Stimulated activated naive B cell treated with anti-CD40 and anti-IgM and Interleukin-4, amounts not matched to agents 10 μg/mL and 1 μg/mL and 100 μg/mL, for 72 hours (primary cell): ENCODE measurements at regions not wholly inside any gene's neighbourhood (a gene's known extent, or its start where the extent isn't known, plus 50 kb on each side); places are given as distances from the start of the nearest gene placed in this dataset.
"Not testable (repeated sequence)": the region's sequence is repeated elsewhere in the genome, so short reads cannot be mapped to it uniquely, and the experiment has no call there.

Experiments
- ATAC-seq, 2 donors: fragments of 150-1000 bp; cut with Tn5 transposase; replicated peaks; 2 replicates each; pipeline ENCODE4 v1.10.0; 2021; ENCODE audit warnings: moderate library complexity in 1 of 2
- DNase-seq: peaks from one replicate; pipeline ENCODE4 v3.0.0; 2021
- H3K27ac Mint-ChIP-seq: one replicate; pipeline ENCODE4 v1.8.0; 2022; ENCODE audit warnings: mild to moderate bottlenecking, mixed read lengths
- H3K27me3 Mint-ChIP-seq, 2 donors: one replicate each; pipeline ENCODE4 v1.8.0; 2022; ENCODE audit warnings: mixed read lengths in 2 of 2
- H3K36me3 Mint-ChIP-seq, 2 donors: one replicate each; pipeline ENCODE4 v1.8.0; 2022; ENCODE audit warnings: mixed read lengths in 2 of 2, mild to moderate bottlenecking in 1 of 2
- H3K4me1 Mint-ChIP-seq, 2 donors: one replicate each; pipeline ENCODE4 v1.8.0; 2022; ENCODE audit warnings: mixed read lengths in 2 of 2, mild to moderate bottlenecking in 1 of 2
- H3K4me3 Mint-ChIP-seq, 2 donors: one replicate each; pipeline ENCODE4 v1.8.0; 2022; ENCODE audit warnings: mild to moderate bottlenecking in 2 of 2, mixed read lengths in 2 of 2, moderate library complexity in 1 of 2
- H3K9me3 Mint-ChIP-seq, 2 donors: one replicate each; pipeline ENCODE4 v1.8.0; 2022; ENCODE audit warnings: mixed read lengths in 2 of 2, mild to moderate bottlenecking in 1 of 2

DNA sequence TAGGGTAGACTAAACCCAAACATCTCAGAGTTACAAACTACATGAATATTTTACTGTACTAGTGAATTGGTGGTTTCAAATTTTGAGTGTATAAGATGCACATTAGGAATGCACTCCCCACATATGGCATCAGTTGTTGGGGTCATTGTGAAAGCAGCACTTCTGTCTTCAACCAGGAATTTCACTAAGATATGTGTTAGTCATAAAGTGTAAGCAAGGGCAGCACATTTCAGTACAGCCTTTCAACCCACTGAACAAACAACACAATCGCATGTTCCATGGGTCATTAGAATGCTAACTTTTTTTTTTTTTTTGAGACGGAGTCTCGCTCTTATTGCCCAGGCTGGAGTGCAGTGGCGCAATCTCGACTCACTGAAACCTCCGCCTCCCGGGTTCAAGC lies 164.1 kb upstream of the MAP2 start:
- no peaks in the 10 kb centered on the region for H3K36me3 Mint-ChIP-seq

GRCh38 chr2:209260281-209260680 lies 163.6 kb upstream of the MAP2 start:
- Mint-ChIP-seq H3K36me3 (no peaks in the 10 kb centered on the region), H3K27me3 (no peaks in the 10 kb centered on the region), H3K4me3 (no peak overlapping the region), H3K9me3 (peaks cover 0 to under 1% of the 10 kb centered on the region in 2 donors), H3K4me1 (no peaks in the 10 kb centered on the region), H3K27ac (no peak overlapping the region)
- ATAC-seq (no peak), DNase-seq (no peak)

More for the DNA sequence above, 164.1 kb upstream of the MAP2 start:
- no peaks in the 10 kb centered on the region for H3K4me1 Mint-ChIP-seq
- H3K27ac Mint-ChIP-seq = no peak overlapping the region
- no peak overlapping the region for H3K4me3 Mint-ChIP-seq
- ATAC-seq = no peak
- H3K9me3 Mint-ChIP-seq = no peaks in the 10 kb centered on the region
- DNase-seq = no peak
- H3K27me3 Mint-ChIP-seq = no peaks in the 10 kb centered on the region

GRCh38 chr2:209261366-209262053 lies 162.3 kb upstream of the MAP2 start:
- not testable (repeated sequence) for H3K4me1 Mint-ChIP-seq, H3K9me3 Mint-ChIP-seq, H3K36me3 Mint-ChIP-seq, ATAC-seq, H3K4me3 Mint-ChIP-seq, DNase-seq, H3K27ac Mint-ChIP-seq, H3K27me3 Mint-ChIP-seq

DNA sequence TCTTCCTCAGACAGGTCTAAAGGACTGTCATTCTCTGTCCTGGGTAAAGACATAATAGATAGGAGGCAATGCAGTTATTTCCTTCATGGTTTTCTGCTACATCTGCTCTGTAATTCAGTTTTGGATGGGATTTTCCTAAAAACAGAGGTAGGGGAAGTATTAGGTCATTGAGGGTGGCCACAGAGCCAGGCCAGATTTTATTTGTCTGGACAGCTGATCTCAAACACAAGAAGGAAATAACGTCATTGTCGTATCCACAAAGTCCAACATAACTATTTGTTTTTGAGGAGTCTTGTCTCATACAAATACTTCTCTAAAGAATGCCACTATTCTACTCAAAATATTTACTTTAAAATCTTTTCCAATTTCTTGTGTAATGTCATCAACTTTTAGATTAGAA lies 154.8 kb upstream of the MAP2 start:
- Mint-ChIP-seq H3K27ac (no peak overlapping the region), H3K4me1 (no peaks in the 10 kb centered on the region)
- DNase-seq = no peak

DNA sequence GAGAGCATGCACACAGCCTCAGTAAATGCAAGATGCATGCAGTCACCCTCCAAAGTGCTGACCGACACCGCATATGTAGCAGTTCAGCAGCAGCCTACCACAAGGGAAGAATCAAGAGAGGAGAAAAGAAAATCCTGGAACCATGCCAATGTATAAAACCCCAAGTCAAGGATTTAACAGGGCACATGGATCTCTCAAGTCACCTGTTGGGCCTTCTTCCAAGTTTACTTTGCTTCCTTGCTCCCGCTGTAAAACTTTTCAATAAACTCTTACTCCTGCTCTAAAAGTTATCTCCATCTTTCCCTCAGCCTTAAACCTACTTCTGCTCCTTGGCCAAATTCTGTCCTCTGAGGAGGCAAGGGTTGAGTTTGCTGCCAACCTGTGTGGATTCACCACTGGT lies 147.8 kb upstream of the MAP2 start:
- Mint-ChIP-seq H3K36me3 (no peaks in the 10 kb centered on the region), H3K4me3 (no peak overlapping the region), H3K4me1 (no peaks in the 10 kb centered on the region), H3K9me3 (peaks cover 0 to 2% of the 10 kb centered on the region in 2 donors), H3K27ac (no peak overlapping the region), H3K27me3 (no peaks in the 10 kb centered on the region)
- ATAC-seq (no peak), DNase-seq (no peak)

More for the DNA sequence above, 154.8 kb upstream of the MAP2 start:
- ATAC-seq = no peak
- H3K36me3 Mint-ChIP-seq = no peaks in the 10 kb centered on the region
- no peak overlapping the region for H3K4me3 Mint-ChIP-seq
- peaks cover 0 to 3% of the 10 kb centered on the region in 2 donors for H3K9me3 Mint-ChIP-seq
- H3K27me3 Mint-ChIP-seq = no peaks in the 10 kb centered on the region

GRCh38 chr2:209277444-209277843 lies 146.4 kb upstream of the MAP2 start:
- Mint-ChIP-seq H3K27me3 (no peaks in the 10 kb centered on the region), H3K9me3 (peaks cover 0 to 2% of the 10 kb centered on the region in 2 donors), H3K27ac (no peak overlapping the region), H3K36me3 (no peaks in the 10 kb centered on the region), H3K4me3 (no peak overlapping the region), H3K4me1 (no peaks in the 10 kb centered on the region)
- DNase-seq = no peak
- ATAC-seq = no peak

- H3K4me3 Mint-ChIP-seq = no peak overlapping the region
- H3K27ac Mint-ChIP-seq = no peak overlapping the region
- no peaks in the 10 kb centered on the region for H3K27me3 Mint-ChIP-seq
- H3K36me3 Mint-ChIP-seq = no peaks in the 10 kb centered on the region
- no peaks in the 10 kb centered on the region for H3K9me3 Mint-ChIP-seq
- H3K4me1 Mint-ChIP-seq = no peaks in the 10 kb centered on the region
- DNase-seq (no peak), ATAC-seq (no peak)
These were observed 125.2 kb upstream of the MAP2 start for GRCh38 chr2:209298601-209299000.

DNA sequence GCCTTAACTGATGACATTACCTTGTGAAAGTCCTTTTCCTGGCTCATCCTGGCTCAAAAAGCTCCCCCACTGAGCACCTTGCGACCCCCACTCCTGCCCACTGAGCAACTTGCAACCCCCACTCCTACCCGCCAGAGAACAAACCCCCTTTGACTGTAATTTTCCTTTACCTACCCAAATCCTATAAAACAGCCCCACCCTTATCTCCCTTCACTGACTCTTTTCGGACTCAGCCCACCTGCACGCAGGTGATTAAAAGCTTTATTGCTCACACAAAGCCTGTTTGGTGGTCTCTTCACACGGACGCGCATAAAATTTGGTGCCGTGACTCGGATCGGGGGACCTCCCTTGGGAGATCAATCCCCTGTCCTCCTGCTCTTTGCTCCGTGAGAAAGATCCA lies 124.4 kb upstream of the MAP2 start:
- not testable (repeated sequence) for DNase-seq, H3K4me3 Mint-ChIP-seq, H3K27ac Mint-ChIP-seq, H3K27me3 Mint-ChIP-seq, H3K9me3 Mint-ChIP-seq, H3K4me1 Mint-ChIP-seq, H3K36me3 Mint-ChIP-seq, ATAC-seq

GRCh38 chr2:209300766-209301165 lies 123.1 kb upstream of the MAP2 start:
- H3K36me3 Mint-ChIP-seq, H3K4me1 Mint-ChIP-seq, H3K27me3 Mint-ChIP-seq, ATAC-seq, H3K27ac Mint-ChIP-seq, H3K9me3 Mint-ChIP-seq, DNase-seq, H3K4me3 Mint-ChIP-seq: not testable (repeated sequence)

- Mint-ChIP-seq H3K4me3 (no peak overlapping the region), H3K9me3 (no peaks in the 10 kb centered on the region), H3K27ac (no peak overlapping the region), H3K36me3 (no peaks in the 10 kb centered on the region), H3K27me3 (peaks cover 0 to 6% of the 10 kb centered on the region in 2 donors), H3K4me1 (no peaks in the 10 kb centered on the region)
- ATAC-seq = no peak
- no peak for DNase-seq
These were observed 118.8 kb upstream of the MAP2 start for GRCh38 chr2:209305026-209305425.

DNA sequence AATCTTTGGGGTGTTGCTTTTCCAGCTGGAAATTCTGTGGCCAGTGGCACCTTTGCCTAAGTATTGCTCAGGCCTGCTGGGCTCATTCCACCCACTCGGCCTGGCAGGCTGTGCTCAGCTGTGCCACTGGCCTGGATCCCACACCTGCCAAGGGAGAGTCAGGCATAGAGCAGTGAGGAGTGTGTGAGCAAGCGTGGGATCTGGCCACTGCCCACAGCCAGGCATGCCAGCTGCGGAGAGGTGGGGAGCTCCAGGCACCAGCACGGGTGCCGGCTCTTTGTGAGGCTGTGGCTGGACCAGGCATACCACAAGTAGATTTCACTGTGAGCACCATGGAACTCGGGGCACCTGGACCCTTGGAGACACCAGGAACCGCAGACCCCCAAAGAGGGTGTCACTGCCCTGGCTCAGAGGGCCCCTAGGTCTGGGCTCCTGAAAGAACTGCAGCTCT lies 118.1 kb upstream of the MAP2 start:
- no peak for ATAC-seq
- Mint-ChIP-seq H3K27me3 (peaks cover 2 to 6% of the 10 kb centered on the region in 2 donors), H3K4me3 (no peak overlapping the region), H3K27ac (no peak overlapping the region), H3K36me3 (no peaks in the 10 kb centered on the region), H3K4me1 (no peaks in the 10 kb centered on the region), H3K9me3 (no peaks in the 10 kb centered on the region)
- DNase-seq = no peak

GRCh38 chr2:209307161-209308001 lies 116.5 kb upstream of the MAP2 start:
- DNase-seq (no peak), ATAC-seq (no peak)
- Mint-ChIP-seq H3K4me1 (no peaks in the 10 kb centered on the region), H3K4me3 (no peak overlapping the region), H3K27ac (no peak overlapping the region), H3K9me3 (no peaks in the 10 kb centered on the region), H3K36me3 (no peaks in the 10 kb centered on the region), H3K27me3 (peaks cover 5 to 6% of the 10 kb centered on the region in 2 donors)

GRCh38 chr2:209308415-209308814 lies 115.4 kb upstream of the MAP2 start:
- ATAC-seq = no peak
- H3K4me1 Mint-ChIP-seq = no peaks in the 10 kb centered on the region
- H3K27me3 Mint-ChIP-seq = peaks cover 5 to 6% of the 10 kb centered on the region in 2 donors
- H3K36me3 Mint-ChIP-seq = no peaks in the 10 kb centered on the region
- no peak for DNase-seq
- no peaks in the 10 kb centered on the region for H3K9me3 Mint-ChIP-seq
- H3K27ac Mint-ChIP-seq = no peak overlapping the region
- no peak overlapping the region for H3K4me3 Mint-ChIP-seq

- no peak for ATAC-seq
- peaks cover 5 to 10% of the 10 kb centered on the region in 2 donors for H3K27me3 Mint-ChIP-seq
- H3K36me3 Mint-ChIP-seq = no peaks in the 10 kb centered on the region
- H3K9me3 Mint-ChIP-seq = no peaks in the 10 kb centered on the region
- H3K4me3 Mint-ChIP-seq = no peak overlapping the region
- no peak for DNase-seq
- H3K27ac Mint-ChIP-seq = no peak overlapping the region
- no peaks in the 10 kb centered on the region for H3K4me1 Mint-ChIP-seq
These were observed 111.9 kb upstream of the MAP2 start for GRCh38 chr2:209311948-209312347.

GRCh38 chr2:209312450-209312849 lies 111.4 kb upstream of the MAP2 start:
- not testable (repeated sequence) for H3K9me3 Mint-ChIP-seq, DNase-seq, H3K36me3 Mint-ChIP-seq, H3K27ac Mint-ChIP-seq, H3K4me3 Mint-ChIP-seq, ATAC-seq, H3K4me1 Mint-ChIP-seq
- H3K27me3 Mint-ChIP-seq = peaks cover 5 to 10% of the 10 kb centered on the region in 2 donors
